Fibroblast of lung (primary cell): ENCODE measurements at regions not wholly inside any gene's neighbourhood (a gene's known extent, or its start where the extent isn't known, plus 50 kb on each side); places are given as distances from the start of the nearest gene placed in this dataset.

Source experiments
- CTCF ChIP-seq, 2 donors: IDR thresholded peaks in 1 of 2; conservative IDR thresholded peaks in 1 of 2; 1 replicate in 1 of 2; 2 replicates in 1 of 2; pipeline ENCODE4 v1.5.1; 2011 to 2012; ENCODE audit warnings: low read length in 2 of 2, control low read depth in 1 of 2, inconsistent platforms in 1 of 2, low read depth in 1 of 2, mild to moderate bottlenecking in 1 of 2
- EZH2 ChIP-seq: IDR thresholded peaks from 2 replicates; pipeline ENCODE4 v1.5.1; 2012; ENCODE audit warnings: low read length, control low read depth, mild to moderate bottlenecking; ENCODE audit errors: missing control alignments

- TF ChIP-seq EZH2 (no peak), CTCF (conservative IDR thresholded peaks at IDR 0.05 in 1 of 2, IDR thresholded peaks at IDR 0.05 in 1 of 2; ENCODE audit: low read depth in 1 of 2, low read length in 2 of 2) (no peak)
These were observed 135.8 kb upstream of the FAT1 start for GRCh38 chr4:186859420-186859819.
